ENCODE measurements at regions not wholly inside any gene's neighbourhood (a gene's known extent, or its start where the extent isn't known, plus 50 kb on each side); places are given as distances from the start of the nearest gene placed in this dataset.

DNA sequence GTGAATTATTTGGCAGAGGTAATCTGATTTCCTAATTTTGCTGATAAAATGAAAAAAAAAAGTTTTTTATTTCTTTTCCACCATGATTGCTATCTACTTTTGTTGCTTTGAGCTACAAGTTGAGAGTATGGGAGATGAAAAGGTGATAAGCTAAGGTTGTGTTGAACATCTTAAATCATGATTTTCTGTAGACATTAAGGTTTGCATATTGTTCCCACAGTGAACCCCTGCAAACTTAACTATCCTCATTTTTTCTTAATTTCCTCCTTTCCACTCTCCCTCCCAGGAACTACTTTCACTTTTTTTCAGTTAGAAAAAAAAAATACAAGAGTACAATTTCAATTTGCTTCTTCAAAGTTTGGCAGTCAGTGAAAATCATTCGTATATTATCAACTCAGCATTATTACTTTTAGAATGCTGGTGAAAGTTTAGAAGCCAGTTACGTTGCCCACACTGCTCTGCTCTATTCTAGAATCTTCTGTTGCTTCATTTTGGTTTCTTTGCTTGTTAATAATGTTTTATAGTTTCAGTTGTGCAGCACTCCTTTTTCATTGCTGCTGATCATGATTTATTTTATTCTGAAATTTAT lies 673.8 kb upstream of the CITED2 start:
- no peak for DNase-seq (ENCODE audit: low read depth, low spot score)

DNA sequence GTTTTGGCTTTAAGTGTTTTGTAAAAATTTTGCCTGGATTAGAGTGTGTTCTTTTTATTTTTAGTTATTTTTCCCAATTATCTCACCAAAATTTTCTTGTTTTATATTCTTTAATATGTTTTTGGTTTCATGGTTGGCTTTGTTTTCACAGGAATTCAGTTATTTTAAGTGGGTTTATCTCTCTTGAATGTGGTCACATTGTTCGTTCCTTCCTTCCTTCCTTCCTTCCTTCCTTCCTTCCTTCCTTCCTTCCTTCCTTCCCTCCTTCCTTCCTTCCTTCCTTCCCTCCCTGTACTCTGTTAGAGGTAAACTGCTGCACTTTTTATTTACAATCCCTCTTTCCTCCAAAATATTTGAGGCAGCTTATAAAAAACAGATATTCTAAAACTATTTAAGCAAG lies 672.9 kb upstream of the CITED2 start:
- no peak for DNase-seq (ENCODE audit: low read depth, low spot score)

DNA sequence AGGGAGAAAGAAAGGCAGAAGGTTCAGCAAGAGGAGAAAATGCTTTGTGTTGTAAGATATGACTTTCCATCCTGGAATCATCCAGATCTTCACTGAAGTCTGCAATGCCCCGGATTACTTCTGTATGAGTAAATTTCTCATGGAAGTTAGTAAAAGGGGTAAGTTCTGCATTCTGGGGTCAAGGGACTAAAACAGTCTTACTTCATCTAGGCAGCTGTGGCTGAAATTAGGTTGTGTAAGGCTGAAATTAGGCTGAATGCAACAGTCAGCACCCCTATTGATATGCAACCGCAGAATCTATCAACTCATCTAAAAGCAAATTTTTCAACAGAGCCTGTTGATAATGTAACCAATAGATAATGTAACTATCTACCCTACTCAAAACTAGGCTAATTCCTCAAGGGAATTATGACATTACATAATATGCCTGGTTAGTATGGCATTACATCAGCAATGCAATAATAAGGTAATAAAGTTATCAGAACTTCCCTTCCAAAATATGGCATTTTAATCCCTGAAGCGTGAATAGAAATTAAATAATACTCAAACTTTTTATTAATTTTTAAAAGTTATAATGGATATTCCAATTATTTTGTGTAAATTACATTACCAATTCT lies 671.7 kb upstream of the CITED2 start:
- no peak for DNase-seq (ENCODE audit: low read depth, low spot score)

DNA sequence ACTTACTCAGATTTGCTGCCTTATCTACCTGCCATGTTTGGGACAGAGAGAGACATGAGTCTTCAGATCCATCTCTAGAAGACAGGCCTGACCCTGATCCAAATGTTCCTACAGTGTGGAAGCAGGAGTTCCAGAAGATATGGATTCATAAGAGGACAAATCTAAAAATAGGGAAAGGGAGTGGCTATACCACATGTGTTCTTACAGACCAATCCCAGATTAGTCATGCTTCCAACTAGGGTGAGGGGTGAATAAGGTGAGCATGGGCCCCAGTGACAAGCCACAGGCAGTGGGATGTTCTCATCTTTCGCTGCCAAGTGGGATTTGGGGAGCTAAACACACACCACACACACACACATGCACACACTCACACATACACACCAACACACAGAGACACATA lies 670.7 kb upstream of the CITED2 start:
- no peak for DNase-seq (ENCODE audit: low read depth, low spot score)

DNA sequence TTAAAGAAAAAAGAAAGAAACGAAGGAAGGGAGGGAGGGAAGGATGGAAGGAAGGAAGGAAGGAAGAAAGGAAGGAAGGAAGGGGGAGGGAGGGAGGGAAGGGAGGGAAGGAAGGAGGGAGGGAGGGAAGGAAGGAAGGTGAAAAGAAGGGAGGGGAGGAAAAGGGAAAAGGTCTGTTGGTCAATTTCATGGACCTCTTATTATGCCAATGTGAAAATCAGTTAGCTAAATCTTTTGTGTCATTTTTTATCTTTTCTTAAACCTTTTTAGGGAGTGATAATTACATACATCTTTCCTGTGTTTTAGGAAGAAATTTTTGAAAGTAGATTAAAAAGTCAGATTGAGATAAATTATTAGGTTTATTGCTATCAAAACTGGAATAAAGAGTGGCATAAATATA lies 670.2 kb upstream of the CITED2 start:
- DNase-seq (ENCODE audit: low read depth, low spot score): no peak

DNA sequence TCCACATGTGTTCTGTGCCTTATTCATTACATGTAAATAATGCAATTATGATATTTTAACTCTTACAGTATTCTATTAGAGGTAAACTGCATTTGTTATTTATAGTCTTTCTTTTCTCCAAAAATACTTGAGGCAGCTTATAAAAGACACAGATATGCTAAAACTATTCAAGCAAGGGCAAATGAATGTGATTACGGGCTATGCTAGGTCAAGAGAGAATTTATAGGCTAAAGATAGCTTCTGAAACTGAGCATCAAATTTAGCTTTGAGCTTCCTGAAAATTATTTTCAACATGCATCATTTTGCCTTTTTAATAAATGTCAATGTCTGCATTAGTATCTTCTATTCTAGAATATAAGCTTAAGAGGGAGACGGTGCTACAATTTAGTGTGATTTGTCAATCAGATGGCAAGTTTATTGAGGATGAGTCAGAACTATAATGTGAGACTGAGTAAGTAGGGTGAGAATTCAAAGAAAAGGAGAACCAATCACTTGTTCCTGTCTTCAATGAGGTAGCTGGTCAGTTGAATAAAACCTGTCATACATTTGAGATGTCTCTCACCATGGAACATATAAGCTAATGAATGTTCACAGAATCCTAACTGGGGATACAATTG lies 669.4 kb upstream of the CITED2 start:
- DNase-seq (ENCODE audit: low read depth, low spot score): no peak

DNA sequence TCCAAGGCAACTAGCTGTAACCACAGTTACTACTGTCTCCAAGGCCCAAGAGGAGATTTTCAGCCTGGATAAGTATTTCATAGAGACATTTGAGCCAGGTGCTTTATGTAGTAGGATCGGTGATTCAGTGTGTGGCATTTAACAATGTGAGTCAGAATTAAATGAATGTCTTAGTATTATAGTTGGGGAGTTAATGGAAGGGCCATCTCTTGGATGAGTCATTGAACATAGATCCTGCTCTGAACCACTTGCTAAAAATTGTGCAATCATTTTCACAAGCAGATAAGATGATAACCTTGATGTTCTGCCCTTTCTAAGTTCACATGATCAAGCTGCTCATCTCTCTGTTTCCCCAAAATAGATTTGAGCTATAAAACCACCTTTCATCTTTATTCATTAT lies 668.9 kb upstream of the CITED2 start:
- DNase-seq (ENCODE audit: low read depth, low spot score): no peak

DNA sequence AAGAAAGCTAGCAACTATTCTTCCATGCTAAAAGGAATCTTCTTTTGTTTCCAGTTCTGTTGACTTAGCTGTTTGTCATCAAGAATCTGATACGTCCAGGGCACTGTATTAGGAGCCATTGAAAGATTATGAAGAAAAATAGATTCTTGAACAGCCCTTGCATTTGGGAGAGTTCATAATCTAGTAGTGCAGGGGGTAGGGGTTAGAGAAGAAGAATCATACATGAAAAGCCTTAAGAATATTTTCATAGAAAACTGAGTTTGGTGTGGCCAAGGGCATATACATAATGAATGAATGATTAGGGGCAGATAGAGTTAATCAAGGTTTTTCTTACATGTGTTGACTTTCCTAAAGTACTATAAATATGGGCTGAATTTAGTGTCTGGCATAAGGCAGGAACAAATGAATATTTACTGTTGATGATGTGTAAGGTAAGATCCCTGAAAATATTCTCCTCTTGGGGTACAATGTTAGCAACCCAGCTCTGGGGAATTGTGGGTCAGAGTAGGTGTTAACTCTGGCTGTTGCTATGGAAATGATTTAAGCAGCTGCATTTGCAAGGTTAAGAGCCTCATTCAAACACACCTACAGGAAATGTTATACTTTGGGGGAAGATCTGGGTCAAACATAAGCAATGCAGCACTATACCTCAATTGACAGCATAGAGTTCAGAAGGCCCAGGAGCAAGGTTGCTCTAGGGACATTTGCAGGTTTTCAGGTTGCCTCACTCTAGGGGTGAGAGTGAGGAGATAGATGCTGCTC lies 667.3 kb upstream of the CITED2 start:
- no peak for DNase-seq (ENCODE audit: low read depth, low spot score)

DNA sequence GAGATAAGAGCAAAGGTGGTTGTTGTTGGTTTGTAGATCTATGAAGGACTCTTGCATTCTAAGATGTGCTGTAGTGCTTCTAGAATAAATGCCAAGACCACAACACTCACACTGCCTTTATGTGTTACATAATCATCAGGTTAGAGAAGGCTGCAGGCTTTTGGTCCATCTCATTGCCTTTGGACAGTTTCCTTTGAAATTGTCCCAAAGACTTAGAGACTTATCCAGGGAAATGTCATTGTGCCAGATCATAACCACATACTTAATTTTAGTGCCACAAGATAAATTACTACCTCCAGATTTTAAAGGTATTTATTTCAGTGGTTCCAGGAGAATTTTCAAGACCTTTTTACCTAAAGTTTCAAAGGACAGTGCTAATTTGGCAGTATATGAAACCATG lies 666.6 kb upstream of the CITED2 start:
- DNase-seq (ENCODE audit: low read depth, low spot score): no peak

DNA sequence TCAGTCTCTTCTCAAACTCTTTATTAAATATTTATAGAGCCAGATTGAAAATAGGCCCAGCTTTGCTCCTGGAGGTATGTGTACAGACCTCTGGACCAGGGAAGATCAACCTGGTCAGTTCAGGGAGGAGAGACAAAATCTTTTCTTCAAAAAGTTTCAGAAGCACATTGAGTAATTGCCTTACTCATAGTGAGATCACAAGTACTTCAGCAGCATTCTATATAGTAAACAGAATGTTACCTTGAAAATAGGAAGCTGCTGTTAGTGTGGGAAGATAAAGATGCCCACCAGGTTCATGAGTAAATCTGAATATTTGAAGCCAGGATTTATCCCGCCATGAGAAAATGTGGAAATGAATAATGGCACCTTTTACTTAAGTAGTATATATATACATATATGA lies 665.9 kb upstream of the CITED2 start:
- no peak for DNase-seq (ENCODE audit: low read depth, low spot score)

DNA sequence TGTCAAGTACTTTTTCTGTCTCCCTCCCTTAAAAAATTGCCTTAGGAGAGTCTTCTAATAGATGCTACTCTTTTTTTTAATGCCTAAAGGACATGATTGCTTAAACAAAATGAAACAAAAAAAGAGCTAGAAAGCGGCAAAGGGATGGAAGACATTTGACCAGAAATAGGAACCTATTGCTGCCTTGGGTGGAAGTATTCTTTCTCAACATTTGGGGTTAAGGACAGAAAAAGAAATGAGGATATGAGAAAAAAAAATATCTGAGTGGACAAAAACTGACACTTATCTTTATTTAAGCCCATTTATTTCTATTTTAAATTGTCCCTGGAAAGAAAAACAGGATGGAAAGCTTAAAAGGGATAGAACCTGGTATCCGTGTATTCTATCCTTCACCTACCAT lies 664.9 kb upstream of the CITED2 start:
- DNase-seq (ENCODE audit: low read depth, low spot score): no peak

DNA sequence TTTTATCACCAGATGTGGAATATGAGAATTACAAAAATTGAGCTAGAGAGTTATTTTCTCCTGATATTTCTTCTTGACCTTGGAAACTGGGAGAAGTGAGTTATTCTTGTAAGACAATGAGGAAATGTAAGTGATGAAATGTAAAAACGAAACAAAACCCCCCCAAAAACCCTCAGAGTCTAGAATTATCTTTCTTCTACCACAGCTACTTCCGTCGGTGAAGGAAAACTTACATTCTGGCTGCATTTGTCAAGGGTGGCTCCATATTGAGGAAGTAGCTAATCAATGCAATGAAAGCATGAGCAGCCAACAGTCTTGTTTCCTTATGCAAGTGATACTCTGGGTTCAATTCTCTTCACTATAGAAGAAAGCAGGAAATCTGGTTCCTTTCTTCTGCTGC lies 661.7 kb upstream of the CITED2 start:
- no peak for DNase-seq (ENCODE audit: low read depth, low spot score)

DNA sequence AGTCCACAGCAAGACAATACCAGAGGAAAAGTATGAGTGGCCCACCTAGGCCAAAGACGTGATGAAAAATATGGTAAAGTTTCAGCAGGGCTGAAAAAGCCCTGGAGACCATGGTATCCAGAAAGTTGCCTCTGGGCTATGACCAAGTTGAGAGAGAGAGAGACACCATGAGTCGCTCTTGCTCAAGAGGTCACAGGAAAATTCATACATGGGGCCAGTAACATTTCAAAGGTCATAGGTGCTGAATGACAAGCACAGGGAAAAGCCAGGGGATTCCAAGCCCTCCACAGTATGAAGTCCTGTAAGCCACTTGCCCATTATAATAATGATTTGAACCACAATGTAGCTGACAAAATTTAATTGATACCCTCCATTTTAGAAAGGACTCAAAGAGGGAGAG lies 657.7 kb upstream of the CITED2 start:
- no peak for DNase-seq (ENCODE audit: low read depth, low spot score)

DNA sequence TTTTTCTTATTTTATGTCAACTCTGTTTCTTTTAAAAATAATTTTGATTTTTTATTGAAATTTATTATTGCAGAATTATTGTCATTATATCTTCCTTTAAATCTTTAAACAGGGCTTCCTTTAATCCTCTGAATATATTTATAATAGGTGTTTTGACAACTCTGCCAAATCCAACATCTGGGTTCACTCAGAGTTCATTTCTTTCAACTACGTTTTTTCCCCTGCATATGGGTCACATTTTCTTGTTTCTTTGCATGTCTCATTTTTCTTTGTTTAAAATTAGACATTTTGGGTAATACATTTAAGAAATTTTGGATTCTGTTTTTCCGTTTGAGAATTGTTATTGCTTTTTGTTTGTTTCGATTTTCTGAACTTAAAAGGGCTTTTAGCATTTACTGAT lies 655.1 kb upstream of the CITED2 start:
- DNase-seq (ENCODE audit: low read depth, low spot score): no peak

DNA sequence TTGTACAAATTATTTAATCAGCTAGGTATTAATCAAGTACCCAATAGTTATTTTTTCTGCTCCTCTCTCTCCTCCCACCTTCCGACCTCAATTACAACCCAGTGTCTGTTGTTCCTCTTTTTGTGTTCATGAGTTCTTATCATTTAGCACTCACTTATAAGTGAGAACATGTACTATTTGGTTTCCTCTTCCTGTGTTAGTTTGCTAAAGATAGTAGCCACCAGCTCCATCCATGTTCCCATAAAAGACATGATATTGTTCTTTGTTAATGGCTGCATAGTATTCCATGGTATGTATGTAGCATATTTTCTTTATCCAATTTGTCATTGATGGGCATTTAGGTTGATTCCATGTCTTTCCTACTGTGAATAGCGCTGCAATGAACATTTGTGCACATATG lies 652.8 kb upstream of the CITED2 start:
- no peak for DNase-seq (ENCODE audit: low read depth, low spot score)

DNA sequence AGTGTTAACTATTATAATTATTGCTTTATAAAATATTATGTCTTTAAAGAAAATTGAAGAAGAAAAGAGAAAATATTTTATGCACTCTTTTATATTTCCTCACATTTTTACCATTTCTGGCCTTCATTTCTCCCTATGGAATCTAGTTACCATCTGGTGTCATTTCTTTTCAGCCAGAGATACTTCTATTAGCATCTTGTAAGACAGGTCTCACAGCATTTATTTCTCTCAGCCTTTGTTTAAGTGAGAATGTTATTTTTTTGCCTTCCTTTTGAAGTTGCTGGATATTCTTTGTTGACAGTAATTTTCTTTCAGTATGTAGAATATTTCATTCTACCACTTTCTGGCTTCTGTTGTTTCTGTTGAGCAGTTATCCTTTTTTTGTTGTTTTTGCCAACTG lies 652.1 kb upstream of the CITED2 start:
- no peak for DNase-seq (ENCODE audit: low read depth, low spot score)

DNA sequence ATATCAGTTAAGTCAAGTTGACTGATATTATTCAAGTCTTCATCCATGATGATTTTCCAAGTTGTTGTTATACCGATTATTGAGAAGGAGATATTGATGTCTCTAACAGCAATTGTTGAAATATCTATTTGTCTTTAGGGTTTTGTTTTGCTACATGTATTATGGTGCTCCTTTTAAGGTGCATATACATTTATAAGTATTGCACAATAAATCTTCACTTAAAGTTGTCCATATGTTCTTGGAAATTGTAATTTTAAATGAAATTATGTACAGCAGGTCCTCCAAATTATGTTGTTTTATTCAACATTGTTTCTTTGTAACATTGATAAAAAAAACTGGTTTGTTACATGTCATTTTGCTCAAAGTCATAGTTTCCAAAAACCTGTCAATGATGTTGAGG lies 650.7 kb upstream of the CITED2 start:
- DNase-seq (ENCODE audit: low read depth, low spot score): no peak

DNA sequence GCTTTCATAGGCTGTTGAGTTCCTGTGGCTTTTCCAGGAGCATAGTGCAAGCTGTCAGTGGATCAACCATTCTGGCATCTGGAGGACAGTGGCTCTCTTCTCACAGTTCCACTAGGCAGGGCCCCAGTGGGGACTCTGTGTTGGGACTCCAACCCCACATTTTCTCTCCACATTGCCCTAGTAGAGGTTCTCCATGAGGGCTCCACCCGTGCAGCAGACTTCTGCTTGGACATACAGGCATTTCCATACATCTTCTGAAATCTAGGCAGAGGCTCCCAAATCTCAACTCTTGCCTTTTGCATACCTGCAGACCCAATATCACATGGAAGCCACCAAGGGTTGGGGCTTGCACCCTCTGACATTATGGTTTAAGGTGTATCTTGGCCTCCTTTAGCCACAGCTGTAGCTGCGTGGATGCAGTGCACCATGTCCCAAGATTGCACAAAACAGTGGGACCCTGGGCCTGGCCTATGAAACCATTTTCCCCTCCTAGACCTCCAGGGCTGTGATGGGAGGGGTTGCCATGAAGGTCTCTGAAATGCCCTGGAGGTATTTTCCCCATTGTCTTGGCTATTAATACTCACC lies 645.9 kb upstream of the CITED2 start:
- no peak for DNase-seq (ENCODE audit: low read depth, low spot score)

DNA sequence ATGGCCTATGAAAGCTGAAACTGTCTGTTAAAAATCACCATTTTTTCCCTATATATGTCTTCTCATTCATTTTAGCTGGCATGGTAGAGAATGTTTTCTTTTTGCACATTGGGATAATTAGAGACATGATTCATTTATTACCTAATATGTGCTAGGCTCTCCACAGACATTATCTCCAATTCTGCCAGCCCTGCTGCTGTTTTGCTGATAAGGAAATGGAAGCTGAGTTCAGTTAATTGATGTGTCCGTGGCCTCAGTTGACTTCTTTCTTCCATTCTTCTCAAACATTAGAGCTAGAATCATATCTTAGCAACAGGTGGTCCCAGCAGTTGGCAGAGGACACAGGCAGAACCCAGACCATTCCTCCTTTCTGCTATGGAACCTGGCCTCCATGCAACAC lies 644.1 kb upstream of the CITED2 start:
- no peak for DNase-seq (ENCODE audit: low read depth, low spot score)

DNA sequence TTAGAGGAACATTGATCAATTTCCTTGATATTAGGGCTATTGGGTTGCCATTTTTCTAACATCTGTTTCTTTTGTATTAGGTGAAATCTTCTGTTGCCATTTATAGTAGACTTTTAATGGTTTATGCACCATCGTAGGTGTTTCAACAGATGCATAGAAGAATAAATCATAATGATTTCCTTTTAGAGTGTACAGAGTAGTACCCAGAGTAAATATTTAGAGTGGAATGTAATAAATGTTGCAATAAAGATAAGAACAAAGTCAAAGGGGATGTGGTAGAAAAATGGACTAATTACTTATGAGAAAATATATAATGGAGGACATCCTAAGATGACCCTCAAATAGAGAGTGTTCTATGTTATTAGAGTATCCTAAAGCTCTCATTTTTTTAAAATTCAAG lies 643.0 kb upstream of the CITED2 start:
- DNase-seq (ENCODE audit: low read depth, low spot score): no peak

DNA sequence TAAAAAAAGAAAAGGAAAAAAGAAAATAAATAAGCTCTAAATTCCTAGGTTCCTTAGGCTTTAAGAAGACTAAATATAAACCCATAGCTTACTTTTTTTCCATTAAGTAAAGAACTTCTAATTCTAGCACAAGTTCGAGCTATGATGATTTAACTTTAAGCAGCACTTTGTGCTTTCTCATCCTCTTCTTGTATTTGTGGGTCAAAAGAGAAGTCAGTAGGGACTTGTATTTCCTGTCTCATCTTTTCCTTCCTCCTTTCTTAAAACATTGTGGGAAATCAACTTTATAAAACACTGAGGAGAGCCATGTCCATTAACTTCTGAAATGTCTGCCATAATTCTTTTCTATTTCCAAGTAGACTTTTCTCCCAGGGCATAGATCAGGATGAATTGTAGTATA lies 637.7 kb upstream of the CITED2 start:
- no peak for DNase-seq (ENCODE audit: low read depth, low spot score)

DNA sequence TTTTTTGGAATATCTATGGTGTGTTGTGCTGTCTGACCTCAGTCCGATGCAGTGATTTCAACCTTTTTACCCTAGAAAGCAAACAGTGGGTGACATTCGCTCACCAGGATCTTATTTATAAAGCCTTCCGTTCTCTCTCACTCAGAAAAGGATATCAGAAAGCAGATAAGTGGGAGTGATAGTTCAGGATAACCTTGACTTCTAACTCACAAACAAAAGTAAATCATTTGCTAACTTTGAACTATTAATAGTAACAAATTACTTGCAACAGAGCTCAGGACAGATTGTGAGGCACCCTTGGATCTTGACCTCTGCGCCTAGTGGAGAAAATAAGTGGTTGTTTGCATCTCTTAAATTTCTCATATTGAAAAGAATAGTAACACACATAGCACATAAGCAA lies 637.1 kb upstream of the CITED2 start:
- DNase-seq (ENCODE audit: low read depth, low spot score): no peak

All from pulmonary artery endothelial cell (primary cell).